ENCODE measurements at regions not wholly inside any gene's neighbourhood (a gene's known extent, or its start where the extent isn't known, plus 50 kb on each side); places are given as distances from the start of the nearest gene placed in this dataset.

DNA sequence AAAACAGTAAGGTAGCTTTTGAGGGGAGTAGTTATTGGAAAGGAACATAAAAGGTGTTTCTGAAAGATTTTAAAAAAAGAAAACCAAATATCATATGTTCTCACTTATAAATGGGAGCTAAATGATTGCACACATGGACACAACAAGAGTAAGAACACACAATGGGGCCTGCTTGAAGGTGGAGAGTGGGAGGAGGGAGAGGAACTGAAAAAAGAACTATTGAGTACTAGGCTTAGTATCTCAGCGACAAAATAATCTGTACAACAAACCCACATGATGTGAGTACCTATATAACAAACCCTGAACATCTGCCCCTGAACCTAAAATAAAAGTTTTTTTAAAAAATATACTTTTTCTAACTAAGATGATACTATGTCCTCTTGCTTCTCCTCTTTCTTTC, 138.3 kb downstream of the CGGBP1 start:
- no peak for TF ChIP-seq POLR2A (IDR thresholded peaks at IDR 0.05; ENCODE audit: low read depth)
- TF ChIP-seq, protein P1, sequence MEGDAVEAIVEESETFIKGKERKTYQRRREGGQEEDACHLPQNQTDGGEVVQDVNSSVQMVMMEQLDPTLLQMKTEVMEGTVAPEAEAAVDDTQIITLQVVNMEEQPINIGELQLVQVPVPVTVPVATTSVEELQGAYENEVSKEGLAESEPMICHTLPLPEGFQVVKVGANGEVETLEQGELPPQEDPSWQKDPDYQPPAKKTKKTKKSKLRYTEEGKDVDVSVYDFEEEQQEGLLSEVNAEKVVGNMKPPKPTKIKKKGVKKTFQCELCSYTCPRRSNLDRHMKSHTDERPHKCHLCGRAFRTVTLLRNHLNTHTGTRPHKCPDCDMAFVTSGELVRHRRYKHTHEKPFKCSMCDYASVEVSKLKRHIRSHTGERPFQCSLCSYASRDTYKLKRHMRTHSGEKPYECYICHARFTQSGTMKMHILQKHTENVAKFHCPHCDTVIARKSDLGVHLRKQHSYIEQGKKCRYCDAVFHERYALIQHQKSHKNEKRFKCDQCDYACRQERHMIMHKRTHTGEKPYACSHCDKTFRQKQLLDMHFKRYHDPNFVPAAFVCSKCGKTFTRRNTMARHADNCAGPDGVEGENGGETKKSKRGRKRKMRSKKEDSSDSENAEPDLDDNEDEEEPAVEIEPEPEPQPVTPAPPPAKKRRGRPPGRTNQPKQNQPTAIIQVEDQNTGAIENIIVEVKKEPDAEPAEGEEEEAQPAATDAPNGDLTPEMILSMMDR (IDR thresholded peaks at IDR 0.05): no peak
- TF ChIP-seq EP300 (IDR thresholded peaks at IDR 0.05): no peak
